ENCODE measurements at regions not wholly inside any gene's neighbourhood (a gene's known extent, or its start where the extent isn't known, plus 50 kb on each side); places are given as distances from the start of the nearest gene placed in this dataset.

- DNase-seq, result no peak
Measured at GRCh38 chr2:126437016-126437415, 218.9 kb upstream of the GYPC start.

DNA sequence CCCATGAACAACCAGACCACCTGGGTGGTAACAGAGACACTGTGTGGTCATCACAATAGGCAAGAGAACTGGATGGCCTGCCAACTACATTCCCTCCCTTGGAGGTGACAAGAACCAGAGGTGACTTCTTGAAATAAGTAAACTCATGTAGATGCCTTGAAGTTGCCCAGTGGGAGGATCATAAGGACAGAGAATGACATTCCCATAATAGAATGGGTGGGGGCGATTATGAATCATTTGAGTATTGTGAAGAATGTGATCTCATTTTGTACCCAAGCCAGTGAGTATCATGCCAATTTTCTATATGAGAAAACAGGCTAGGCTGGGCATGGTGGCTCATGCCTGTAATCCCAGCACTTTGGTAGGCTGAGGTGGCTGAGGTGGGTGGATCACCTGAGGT is 211.4 kb upstream of the GYPC start:
- DNase-seq, result no peak

- no peak for DNase-seq
Measured at GRCh38 chr2:126446106-126446695, 209.8 kb upstream of the GYPC start.

- DNase-seq, result no peak
Measured at GRCh38 chr2:126448611-126449010, 207.3 kb upstream of the GYPC start.

DNA sequence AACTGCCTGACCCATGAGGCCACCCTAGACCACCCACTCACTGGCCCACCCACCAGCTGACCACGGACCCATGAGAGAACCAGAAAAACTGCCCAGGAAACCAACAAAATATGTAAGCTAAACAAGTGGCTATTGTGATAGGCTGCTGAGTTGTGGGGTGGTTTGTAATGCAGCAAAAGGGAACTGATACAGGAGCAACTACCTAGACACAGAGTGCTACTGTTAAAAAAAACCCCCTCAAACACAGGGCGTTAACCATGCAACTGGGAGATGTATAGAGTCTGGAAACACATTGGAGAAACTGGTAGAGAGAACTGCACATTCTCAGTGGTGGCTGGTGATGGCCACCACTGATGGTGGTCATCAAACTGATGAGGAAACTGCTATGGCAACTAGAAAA is 206.3 kb upstream of the GYPC start:
- no peak for DNase-seq

DNA sequence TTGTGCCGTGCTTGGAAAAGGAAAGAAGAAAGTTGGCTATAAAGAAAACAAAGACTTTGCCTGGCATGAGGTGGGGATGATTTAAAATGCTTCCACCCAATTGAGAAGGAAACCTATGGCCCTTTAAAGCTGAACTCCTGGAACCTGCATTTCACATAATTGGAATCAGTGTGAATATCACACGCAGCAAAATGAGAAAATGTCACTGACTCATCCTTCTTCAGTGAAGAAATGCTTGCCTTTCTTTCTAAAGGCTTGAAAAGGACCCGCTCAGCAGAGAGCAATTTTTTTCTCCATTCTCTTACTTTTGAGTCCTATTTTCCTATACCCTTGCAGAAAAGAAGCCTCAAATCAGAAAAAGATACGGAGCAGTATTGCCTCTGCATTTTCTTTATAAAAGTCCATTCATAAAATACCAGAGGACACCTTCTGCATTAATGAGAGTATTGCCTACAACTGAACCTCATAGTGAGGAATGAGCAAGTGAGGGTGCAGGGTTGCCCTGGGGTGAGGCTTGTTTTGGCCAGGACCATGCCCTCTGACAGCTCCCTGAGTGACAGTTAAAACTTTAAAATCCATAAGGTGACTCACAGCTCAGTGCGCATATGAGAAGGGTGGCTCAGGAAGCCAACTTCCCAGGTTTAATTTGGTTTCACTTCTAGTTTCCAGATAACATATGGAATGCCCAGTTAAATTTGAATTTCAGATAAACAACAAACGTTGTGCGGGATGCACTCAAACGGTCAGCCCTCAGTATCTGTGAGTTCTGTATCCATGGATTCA is 191.9 kb upstream of the GYPC start:
- no peak for DNase-seq

DNA sequence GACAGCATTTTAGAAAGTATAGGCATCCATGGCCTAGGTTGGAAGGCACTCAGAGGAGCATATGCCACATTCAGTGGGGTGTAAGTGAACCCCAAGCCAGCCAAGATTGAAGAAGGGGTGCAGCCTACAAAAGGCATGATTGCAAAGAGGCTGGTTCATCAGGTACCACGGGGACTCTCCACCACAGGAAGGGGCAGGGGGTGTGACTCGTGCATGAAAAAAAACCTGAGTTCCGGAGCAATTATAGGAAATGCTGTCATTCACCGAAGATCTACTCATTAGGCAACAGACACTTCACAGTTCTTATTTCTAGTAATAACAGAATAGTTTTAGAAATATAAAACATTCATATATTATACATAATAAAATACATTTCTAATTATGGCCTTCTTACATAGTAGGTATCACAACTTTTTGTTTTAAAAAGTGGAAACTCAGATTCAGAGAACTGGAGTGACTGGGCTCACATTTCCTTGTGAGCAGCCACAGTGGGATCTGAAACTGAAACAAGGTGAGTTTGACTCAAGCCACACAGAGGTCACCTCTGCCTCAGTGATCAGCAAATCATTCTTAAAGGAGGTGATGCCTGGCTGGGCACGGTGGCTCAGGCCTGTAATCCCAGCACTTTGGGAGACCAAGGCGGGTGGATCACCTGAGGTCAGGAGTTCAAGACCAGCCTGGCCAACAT is 188.4 kb upstream of the GYPC start:
- DNase-seq, result no peak

- DNase-seq, result no peak
Measured at GRCh38 chr2:126475031-126475430, 180.9 kb upstream of the GYPC start.

DNA sequence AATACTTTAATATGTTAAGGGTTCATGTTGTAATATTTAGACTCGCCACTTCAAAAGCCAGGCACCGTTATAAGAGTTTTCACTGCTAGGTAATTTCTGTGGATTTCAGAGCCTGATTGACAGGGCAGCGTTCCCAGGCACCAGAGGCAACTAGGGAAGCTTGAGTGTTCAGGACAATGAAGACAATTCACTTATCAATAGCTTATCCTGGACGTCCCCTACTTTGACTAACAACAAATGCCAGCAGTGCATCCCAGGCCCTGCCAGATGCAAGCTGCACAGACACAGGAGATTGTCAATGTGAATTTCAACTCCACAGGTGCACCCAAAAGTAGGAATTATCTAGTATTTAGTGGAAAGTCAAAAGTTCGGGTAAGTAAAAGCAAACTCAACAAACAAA is 179.3 kb upstream of the GYPC start:
- DNase-seq, result no peak

GRCh38 chr2:126480033-126480432 is 175.9 kb upstream of the GYPC start:
- DNase-seq, result no peak

DNA sequence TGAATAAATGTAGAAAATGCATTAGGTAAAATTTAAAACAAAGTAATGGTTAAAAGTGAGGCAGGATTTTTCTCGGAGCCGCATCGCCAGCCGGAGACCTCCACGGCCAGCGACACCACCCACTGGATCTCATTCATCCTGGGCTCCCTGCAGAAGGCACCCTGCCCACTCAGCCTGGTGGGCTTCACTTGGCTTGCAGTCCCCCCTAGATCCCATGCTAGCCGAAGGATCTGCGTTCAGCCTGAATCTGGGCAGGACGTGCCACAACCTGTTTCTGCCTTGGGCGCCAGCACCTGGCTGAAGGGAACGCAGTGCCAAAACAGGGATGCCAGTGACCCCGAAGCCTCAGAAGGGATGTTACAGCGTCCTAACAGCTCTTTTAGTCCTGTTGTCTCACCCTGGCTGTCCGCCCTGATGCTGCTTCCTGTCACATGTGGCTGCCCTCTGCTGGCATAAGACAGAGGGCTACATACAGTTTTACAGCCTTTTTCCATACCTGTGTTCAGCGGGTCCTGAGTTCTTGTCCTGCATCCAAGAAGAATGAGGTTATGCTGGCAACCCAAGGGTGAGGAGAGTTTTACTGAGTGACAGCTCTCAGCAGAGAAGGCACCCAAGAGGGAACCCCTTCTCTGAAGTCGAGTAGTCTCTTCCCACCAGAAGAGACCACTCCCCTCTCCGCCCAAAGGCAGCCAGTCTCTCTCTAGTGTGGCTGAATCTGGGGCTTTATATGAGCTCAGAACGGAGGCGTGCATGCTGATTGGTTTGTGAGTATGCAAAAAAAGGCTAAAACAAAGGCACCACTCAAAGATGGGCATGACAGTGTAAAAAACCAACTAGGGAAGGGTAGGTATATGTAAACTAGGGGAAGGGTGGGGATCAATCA is 173.1 kb upstream of the GYPC start:
- DNase-seq, result no peak

DNA sequence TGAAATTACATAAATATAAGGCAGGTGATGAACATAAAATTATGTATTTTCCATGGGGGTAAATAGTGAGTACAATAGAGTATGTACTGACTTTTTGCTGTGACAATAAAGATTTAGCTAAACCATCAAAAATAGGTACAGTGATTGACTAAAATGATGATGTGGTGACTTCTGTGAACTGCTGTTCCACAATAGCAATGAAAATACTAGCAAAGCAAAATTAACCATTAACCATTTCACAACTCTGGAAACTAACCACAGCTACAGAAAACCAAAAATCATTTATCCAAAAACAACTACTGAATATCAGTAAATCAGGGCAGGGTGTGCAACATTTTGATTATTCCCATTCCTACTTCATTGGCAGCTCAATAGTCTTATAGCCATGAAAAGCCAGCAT is 161.4 kb upstream of the GYPC start:
- DNase-seq, result no peak

GRCh38 chr2:126495189-126495588 is 160.8 kb upstream of the GYPC start:
- DNase-seq, result no peak

GRCh38 chr2:126496493-126496892 is 159.5 kb upstream of the GYPC start:
- DNase-seq, result no peak

- no peak for DNase-seq
Measured at GRCh38 chr2:126503476-126503875, 152.5 kb upstream of the GYPC start.

DNA sequence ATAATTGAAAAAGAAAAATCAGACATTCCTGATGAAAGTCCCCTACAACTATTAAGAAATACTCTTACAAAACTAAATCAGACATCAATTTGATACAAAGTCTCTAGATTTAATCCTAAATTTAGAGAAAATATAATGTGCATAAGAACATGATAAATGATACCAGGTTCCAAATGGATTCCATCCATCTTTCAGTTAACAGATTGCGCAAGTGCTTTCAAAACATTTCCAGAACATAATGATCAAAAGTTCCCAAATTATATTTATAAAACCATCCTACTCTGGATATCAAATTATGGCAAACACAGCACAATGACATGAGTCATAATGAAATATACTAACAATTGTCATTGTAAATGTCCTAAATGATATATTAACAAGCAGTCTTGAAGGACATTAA is 151.0 kb upstream of the GYPC start:
- DNase-seq, result no peak

DNA sequence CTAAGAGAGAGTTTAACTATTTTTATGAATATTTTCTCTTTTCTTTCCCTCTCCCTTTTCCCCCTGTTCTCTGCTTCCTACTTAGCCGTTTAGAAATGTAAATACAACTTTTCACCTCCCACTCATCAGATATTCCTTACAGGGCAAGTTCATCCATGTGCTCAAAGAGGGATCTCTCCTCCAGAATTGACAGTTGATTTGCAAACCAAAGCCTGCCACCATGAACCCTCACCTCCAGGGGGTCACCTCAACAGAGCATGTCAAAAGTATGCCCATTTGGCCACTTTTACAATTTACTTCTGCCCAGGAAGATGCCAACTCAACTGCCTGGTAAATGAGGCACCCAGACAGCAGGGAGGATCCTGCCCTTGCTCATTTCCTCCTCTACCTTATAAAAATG is 149.2 kb upstream of the GYPC start:
- DNase-seq, result no peak

DNA sequence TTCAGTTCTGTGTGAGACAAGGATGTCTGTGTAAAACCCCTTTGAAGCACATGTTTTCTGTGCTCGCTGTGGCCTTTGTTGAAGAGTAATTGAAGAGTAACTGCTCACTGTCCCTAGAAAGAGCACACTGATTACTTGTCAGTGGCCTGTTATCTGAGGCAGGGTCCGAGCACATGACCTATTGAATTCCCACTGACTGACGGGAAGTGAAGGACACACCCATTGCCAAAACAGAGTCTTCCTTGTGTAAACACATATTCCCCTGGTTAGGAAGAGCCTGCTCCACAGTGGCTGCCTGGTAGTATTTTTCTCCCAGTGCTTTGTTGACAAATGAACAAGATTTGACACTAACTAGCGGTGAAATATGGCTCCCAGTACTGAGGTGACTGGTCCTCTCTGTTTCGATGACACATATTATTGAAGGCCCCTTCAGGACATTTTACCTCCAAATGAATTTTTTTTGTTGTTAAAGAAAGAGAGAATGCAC is 148.5 kb upstream of the GYPC start:
- DNase-seq, result no peak

DNA sequence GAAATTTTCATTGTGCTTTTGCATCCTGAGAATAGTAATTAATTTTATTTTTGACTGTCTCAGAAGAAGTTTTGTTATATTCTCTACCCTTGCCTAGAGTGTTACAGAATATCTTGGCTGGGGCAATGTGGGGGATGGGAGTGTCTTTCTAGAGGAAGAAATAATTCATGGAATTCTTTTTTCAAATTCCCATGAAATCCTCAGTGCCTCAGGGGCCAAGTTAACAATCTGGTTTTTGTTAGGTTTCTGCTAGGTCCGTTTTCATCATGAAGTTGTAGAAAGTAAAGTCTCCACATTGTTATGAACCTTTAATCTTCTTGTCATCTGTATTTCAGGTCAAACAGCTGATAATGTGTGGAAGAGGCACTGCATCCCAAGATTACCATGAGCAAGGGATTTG is 145.6 kb upstream of the GYPC start:
- DNase-seq, result no peak

GRCh38 chr2:126510960-126511359 is 145.0 kb upstream of the GYPC start:
- DNase-seq, result no peak

- no peak for DNase-seq
Measured at GRCh38 chr2:126512026-126512425, 143.9 kb upstream of the GYPC start.

GRCh38 chr2:126513033-126513432 is 142.9 kb upstream of the GYPC start:
- DNase-seq, result no peak

DNA sequence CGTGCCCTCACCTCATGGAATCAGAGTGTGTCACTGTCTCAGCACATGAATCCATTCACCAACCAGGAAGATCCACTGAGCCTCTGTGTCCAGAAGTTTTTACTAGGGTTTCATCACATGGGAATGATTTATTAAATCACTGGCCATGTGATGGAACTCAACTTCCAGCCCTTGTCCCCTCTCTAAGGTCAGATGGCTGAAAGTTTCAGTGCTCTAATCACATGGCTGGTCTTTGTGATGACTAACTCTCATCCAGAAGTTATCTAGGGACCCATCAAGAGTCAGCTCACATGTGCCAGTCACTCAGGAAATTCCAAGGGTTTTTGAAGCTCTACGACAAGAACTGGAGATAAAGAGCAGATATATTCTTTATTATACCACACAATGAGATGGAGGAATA is 140.5 kb upstream of the GYPC start:
- DNase-seq, result no peak
